GM12878 (cell line): ENCODE measurements at regions not wholly inside any gene's neighbourhood (a gene's known extent, or its start where the extent isn't known, plus 50 kb on each side); places are given as distances from the start of the nearest gene placed in this dataset.

Source experiments
- ATAC-seq: fragments of 200-7000 bp; cut with Tn5 transposase; 3 replicates; pipeline ENCODE4 v1.9.1; 2020; ENCODE audit warnings: mild to moderate bottlenecking, moderate library complexity
- BruUV-seq: library from RNA; stranded (reverse); fragments of 400-500 nt; replicated peaks from 2 replicates; lab custom pipeline; 2021; lab: Mats Ljungman, UMichigan
- CTCF ChIA-PET: fragments of 300-600 bp; sonication (Branson Sonifier 250); formaldehyde crosslinking; extraction: SDS; loops from one replicate; lab custom pipeline; 2021; ENCODE audit warnings: inconsistent platforms; lab: Yijun Ruan, JAX
- POLR2A ChIA-PET: fragments of 350-600 bp; formaldehyde crosslinking; extraction: SDS; loops from one replicate; lab custom pipeline; 2021; ENCODE audit warnings: inconsistent platforms; lab: Charles Lee
- RAD21 ChIA-PET: fragments of 300-600 bp; sonication (Branson Sonifier 250); formaldehyde crosslinking; loops from one replicate; lab custom pipeline; 2023; ENCODE audit warnings: antibody characterized with exemption; ENCODE audit not compliant: unreplicated experiment; lab: Charles Lee
- SMC1A ChIA-PET: fragments of 300-600 bp; sonication (Branson Sonifier 250); formaldehyde crosslinking; loops from one replicate; lab custom pipeline; 2023; ENCODE audit not compliant: unreplicated experiment, uncharacterized antibody; lab: Charles Lee
- DNase-seq: peaks from one replicate; pipeline ENCODE4 v3.0.0-alpha.2; 2011; ENCODE audit warnings: low read depth, low spot score
- FAIRE-seq: peaks from 3 replicates; lab custom pipeline; 2011; peaks lifted over from hg19 to GRCh38; lab: Jason Lieb, UNC
- H2AFZ ChIP-seq: 2 replicates; pipeline ENCODE4 v1.6.0; 2011; ENCODE audit warnings: low read depth, low read length, control low read depth; ENCODE audit not compliant: control insufficient read depth
- H3K27ac ChIP-seq: 2 replicates; pipeline ENCODE4 v1.5.1; 2011; ENCODE audit warnings: control low read depth; ENCODE audit not compliant: control insufficient read depth, insufficient read depth
- H3K27me3 ChIP-seq, 2 experiments: replicated peaks in 1 of 2; 2 replicates each; pipeline versions ENCODE4 v1.6.0 to v1.6.1; 2011; ENCODE audit warnings: low read length in 1 of 2; ENCODE audit not compliant: control insufficient read depth in 2 of 2, insufficient read depth in 2 of 2
- H3K36me3 ChIP-seq, 2 experiments: 2 replicates each; pipeline ENCODE4 v1.5.1; 2011; ENCODE audit warnings: low read length in 1 of 2; ENCODE audit not compliant: control insufficient read depth in 2 of 2, insufficient read depth in 2 of 2
- H3K4me1 ChIP-seq: 2 replicates; pipeline ENCODE4 v1.6.1; 2011; ENCODE audit warnings: mild to moderate bottlenecking, low read length, moderate library complexity, mixed read lengths; ENCODE audit not compliant: control insufficient read depth, insufficient read depth
- H3K4me2 ChIP-seq: 2 replicates; pipeline ENCODE4 v1.6.0; 2011; ENCODE audit warnings: control low read depth; ENCODE audit not compliant: control insufficient read depth, insufficient read depth
- H3K4me3 ChIP-seq: fragments of 200-600 bp; sonication (generic); 2 replicates; pipeline ENCODE4 v1.5.1; 2016
- H3K79me2 ChIP-seq: 2 replicates; pipeline ENCODE4 v1.6.0; 2011; ENCODE audit warnings: low read length; ENCODE audit not compliant: control insufficient read depth, insufficient read depth
- H3K9ac ChIP-seq: 2 replicates; pipeline ENCODE4 v1.8.0; 2011; ENCODE audit warnings: low read length, control low read depth, mixed read lengths; ENCODE audit not compliant: control insufficient read depth, insufficient read depth
- H3K9me3 ChIP-seq: replicated peaks from 3 replicates; pipeline ENCODE4 v1.5.1; 2011; ENCODE audit warnings: mild to moderate bottlenecking, low read length; ENCODE audit not compliant: control insufficient read depth, insufficient read depth
- H4K20me1 ChIP-seq: 2 replicates; pipeline ENCODE4 v1.6.0; 2011; ENCODE audit not compliant: control insufficient read depth, insufficient read depth
- ATF7 ChIP-seq: fragments of 450-650 bp; IDR thresholded peaks from 2 replicates; pipeline ENCODE4 v1.6.1; 2016; ENCODE audit warnings: low read depth, mild to moderate bottlenecking
- BCL11A ChIP-seq: IDR thresholded peaks from 2 replicates; pipeline ENCODE4 v1.6.1; 2011; ENCODE audit warnings: low read depth, low read length
- BHLHE40 ChIP-seq, 2 experiments: fragments of 450-650 bp in 1 of 2; IDR thresholded peaks; 2 replicates each; pipeline ENCODE4 v1.6.1; 2011 to 2017; ENCODE audit warnings: low read depth in 2 of 2, borderline replicate concordance in 1 of 2, improper control_type of control experiment in 1 of 2, low read length in 1 of 2, mild to moderate bottlenecking in 1 of 2
- CBFB ChIP-seq: IDR thresholded peaks from 2 replicates; pipeline ENCODE4 v1.6.1; 2016; ENCODE audit warnings: antibody characterized with exemption, low read depth
- CBX5 ChIP-seq: sonication (generic); IDR thresholded peaks from 2 replicates; pipeline ENCODE4 v1.6.1; 2016; ENCODE audit warnings: low read depth, moderate library complexity, mild to moderate bottlenecking, inconsistent platforms
- CEBPB ChIP-seq, 2 experiments: fragments of 150-350 bp in 1 of 2; IDR thresholded peaks; 2 replicates each; pipeline ENCODE4 v1.6.1; 2012 to 2014; ENCODE audit warnings: low read depth in 2 of 2, low read length in 2 of 2, borderline replicate concordance in 1 of 2, inconsistent platforms in 1 of 2
- CHD4 ChIP-seq: fragments of 200-600 bp; sonication (generic); IDR thresholded peaks from 2 replicates; pipeline ENCODE4 v1.6.1; 2016; ENCODE audit warnings: mild to moderate bottlenecking
- E2F4 ChIP-seq: IDR thresholded peaks from 2 replicates; pipeline ENCODE4 v1.6.1; 2012; ENCODE audit warnings: low read depth, low read length, improper control_type of control experiment
- KDM1A ChIP-seq: fragments of 200-600 bp; sonication (generic); IDR thresholded peaks from 2 replicates; pipeline ENCODE4 v1.6.1; 2016; ENCODE audit warnings: borderline replicate concordance
- KLF5 ChIP-seq: fragments of 450-650 bp; IDR thresholded peaks from 2 replicates; pipeline ENCODE4 v1.6.1; 2014; ENCODE audit warnings: mild to moderate bottlenecking; ENCODE audit not compliant: partially characterized antibody
- STAT3 ChIP-seq: IDR thresholded peaks from 2 replicates; pipeline ENCODE4 v1.6.1; 2011; ENCODE audit warnings: low read depth, low read length, improper control_type of control experiment
- ZNF592 ChIP-seq: fragments of 450-650 bp; IDR thresholded peaks from 2 replicates; pipeline ENCODE4 v1.6.1; 2017; ENCODE audit warnings: mild to moderate bottlenecking, moderate library complexity
- WGBS: methylation state at CpG from one replicate; pipeline ENCODE4 v1.1.6; 2016; ENCODE audit warnings: low lambda C conversion rate; ENCODE audit not compliant: insufficient replicate concordance, insufficient coverage; ENCODE audit errors: missing lambda C conversion rate; 5-methylcytosine and 5-hydroxymethylcytosine counted together
- in situ Hi-C: fragments of 300-500 bp; cut with MboI; formaldehyde crosslinking; loops from 9 replicates; pipeline ENCODE4 v1.14.3; 2018; ENCODE audit warnings: mixed read lengths
- intact Hi-C: fragments of 100-400 bp; cut with micrococcal nuclease; formaldehyde crosslinking; loops from one replicate; pipeline ENCODE4 v1.14.2; 2022; ENCODE audit not compliant: unreplicated experiment
- TF ChIP-seq, protein P1 (sequence below): fragments of 450-650 bp; conservative IDR thresholded peaks from 2 replicates; pipeline ENCODE4 v1.6.1; 2017; ENCODE audit warnings: mild to moderate bottlenecking, moderate library complexity
- TF ChIP-seq, protein P2 (sequence below): fragments of 450-650 bp; IDR thresholded peaks from 2 replicates; pipeline ENCODE4 v1.6.1; 2016; ENCODE audit warnings: mild to moderate bottlenecking, moderate library complexity, borderline replicate concordance

- FAIRE-seq (no peak), ATAC-seq (no peak), DNase-seq (no peak)
- 100% methylated on average over 2 of the region's 2 CpGs for WGBS
- in situ Hi-C loops: no loop called here
- Histone ChIP-seq H3K4me2 (no peak overlapping the region), H3K4me3 (no peak overlapping the region), H3K27me3 (no peaks in the 10 kb centered on the region), H3K9me3 (no peaks in the 10 kb centered on the region), H4K20me1 (no peaks in the 10 kb centered on the region), H3K4me1 (no peaks in the 10 kb centered on the region), H3K27ac (no peak overlapping the region), H3K9ac (no peak overlapping the region), H3K36me3 (no peaks in the 10 kb centered on the region), H2AFZ (no peak overlapping the region), H3K79me2 (no peaks in the 10 kb centered on the region)
- ChIA-PET CTCF (interaction anchor here (0.9 kb wide), 1 partner anchor 108 kb away, joined by 3 read pairs; no protein-coding TSS in a partner anchor), RAD21 (interaction anchor here (0.6 to 0.8 kb wide), 3 partner anchors 9 to 198 kb away, joined by 3 to 5 read pairs (median 3); no protein-coding TSS in a partner anchor), POLR2A (no interaction called here), SMC1A (interaction anchor here (0.6 to 1.3 kb wide), 2 partner anchors 9 to 64 kb away, joined by 3 to 4 read pairs; no protein-coding TSS in a partner anchor)
- intact Hi-C loops: no loop called here
- no TSS peak for BruUV-seq
- TF ChIP-seq STAT3 (no peak), ZNF592 (no peak), CBX5 (no peak), CHD4 (no peak), KLF5 (no peak), BHLHE40 (IDR thresholded peaks at IDR 0.05; ENCODE audit: borderline replicate concordance in 1 of 2, low read depth in 2 of 2, low read length in 1 of 2) (no peak), E2F4 (no peak), KDM1A (no peak), CEBPB (IDR thresholded peaks at IDR 0.05; ENCODE audit: borderline replicate concordance in 1 of 2, low read depth in 2 of 2, low read length in 2 of 2) (no peak), BCL11A (no peak), CBFB (no peak), ATF7 (no peak)
- TF ChIP-seq, protein P1, sequence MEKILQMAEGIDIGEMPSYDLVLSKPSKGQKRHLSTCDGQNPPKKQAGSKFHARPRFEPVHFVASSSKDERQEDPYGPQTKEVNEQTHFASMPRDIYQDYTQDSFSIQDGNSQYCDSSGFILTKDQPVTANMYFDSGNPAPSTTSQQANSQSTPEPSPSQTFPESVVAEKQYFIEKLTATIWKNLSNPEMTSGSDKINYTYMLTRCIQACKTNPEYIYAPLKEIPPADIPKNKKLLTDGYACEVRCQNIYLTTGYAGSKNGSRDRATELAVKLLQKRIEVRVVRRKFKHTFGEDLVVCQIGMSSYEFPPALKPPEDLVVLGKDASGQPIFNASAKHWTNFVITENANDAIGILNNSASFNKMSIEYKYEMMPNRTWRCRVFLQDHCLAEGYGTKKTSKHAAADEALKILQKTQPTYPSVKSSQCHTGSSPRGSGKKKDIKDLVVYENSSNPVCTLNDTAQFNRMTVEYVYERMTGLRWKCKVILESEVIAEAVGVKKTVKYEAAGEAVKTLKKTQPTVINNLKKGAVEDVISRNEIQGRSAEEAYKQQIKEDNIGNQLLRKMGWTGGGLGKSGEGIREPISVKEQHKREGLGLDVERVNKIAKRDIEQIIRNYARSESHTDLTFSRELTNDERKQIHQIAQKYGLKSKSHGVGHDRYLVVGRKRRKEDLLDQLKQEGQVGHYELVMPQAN: no peak
- TF ChIP-seq, protein P2, sequence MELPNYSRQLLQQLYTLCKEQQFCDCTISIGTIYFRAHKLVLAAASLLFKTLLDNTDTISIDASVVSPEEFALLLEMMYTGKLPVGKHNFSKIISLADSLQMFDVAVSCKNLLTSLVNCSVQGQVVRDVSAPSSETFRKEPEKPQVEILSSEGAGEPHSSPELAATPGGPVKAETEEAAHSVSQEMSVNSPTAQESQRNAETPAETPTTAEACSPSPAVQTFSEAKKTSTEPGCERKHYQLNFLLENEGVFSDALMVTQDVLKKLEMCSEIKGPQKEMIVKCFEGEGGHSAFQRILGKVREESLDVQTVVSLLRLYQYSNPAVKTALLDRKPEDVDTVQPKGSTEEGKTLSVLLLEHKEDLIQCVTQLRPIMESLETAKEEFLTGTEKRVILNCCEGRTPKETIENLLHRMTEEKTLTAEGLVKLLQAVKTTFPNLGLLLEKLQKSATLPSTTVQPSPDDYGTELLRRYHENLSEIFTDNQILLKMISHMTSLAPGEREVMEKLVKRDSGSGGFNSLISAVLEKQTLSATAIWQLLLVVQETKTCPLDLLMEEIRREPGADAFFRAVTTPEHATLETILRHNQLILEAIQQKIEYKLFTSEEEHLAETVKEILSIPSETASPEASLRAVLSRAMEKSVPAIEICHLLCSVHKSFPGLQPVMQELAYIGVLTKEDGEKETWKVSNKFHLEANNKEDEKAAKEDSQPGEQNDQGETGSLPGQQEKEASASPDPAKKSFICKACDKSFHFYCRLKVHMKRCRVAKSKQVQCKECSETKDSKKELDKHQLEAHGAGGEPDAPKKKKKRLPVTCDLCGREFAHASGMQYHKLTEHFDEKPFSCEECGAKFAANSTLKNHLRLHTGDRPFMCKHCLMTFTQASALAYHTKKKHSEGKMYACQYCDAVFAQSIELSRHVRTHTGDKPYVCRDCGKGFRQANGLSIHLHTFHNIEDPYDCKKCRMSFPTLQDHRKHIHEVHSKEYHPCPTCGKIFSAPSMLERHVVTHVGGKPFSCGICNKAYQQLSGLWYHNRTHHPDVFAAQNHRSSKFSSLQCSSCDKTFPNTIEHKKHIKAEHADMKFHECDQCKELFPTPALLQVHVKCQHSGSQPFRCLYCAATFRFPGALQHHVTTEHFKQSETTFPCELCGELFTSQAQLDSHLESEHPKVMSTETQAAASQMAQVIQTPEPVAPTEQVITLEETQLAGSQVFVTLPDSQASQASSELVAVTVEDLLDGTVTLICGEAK: no peak
These were observed 72.3 kb upstream of the ST3GAL6 start for GRCh38 chr3:98690876-98691275.
